GM23338 (cell line): ENCODE measurements at regions not wholly inside any gene's neighbourhood (a gene's known extent, or its start where the extent isn't known, plus 50 kb on each side); places are given as distances from the start of the nearest gene placed in this dataset.

Experiments used
- ATAC-seq: fragments of 200-7000 bp; cut with Tn5 transposase; 3 replicates; pipeline ENCODE4 v1.9.1; 2020
- DNase-seq: peaks from one replicate; pipeline ENCODE4 v3.0.0-alpha.2; 2015; ENCODE audit warnings: low spot score
- H2AFZ ChIP-seq: fragments of 200-600 bp; sonication (generic); 2 replicates; pipeline ENCODE4 v1.8.0; 2016; ENCODE audit warnings: antibody characterized with exemption, mild to moderate bottlenecking, moderate library complexity
- H3F3A ChIP-seq: fragments of 200-600 bp; sonication (generic); replicated peaks from 2 replicates; pipeline ENCODE4 v1.8.0; 2017; ENCODE audit warnings: antibody characterized with exemption, mixed run types, low read depth
- H3K27ac ChIP-seq: fragments of 200-600 bp; sonication (generic); 2 replicates; pipeline ENCODE4 v1.6.1; 2016; ENCODE audit warnings: low read depth
- H3K27me3 ChIP-seq: fragments of 200-600 bp; sonication (generic); 2 replicates; pipeline ENCODE4 v1.8.0; 2016; ENCODE audit warnings: mild to moderate bottlenecking, mixed run types, moderate library complexity; ENCODE audit not compliant: insufficient read depth
- H3K36me3 ChIP-seq: fragments of 200-600 bp; sonication (generic); 2 replicates; pipeline ENCODE4 v1.8.0; 2016; ENCODE audit warnings: mild to moderate bottlenecking; ENCODE audit not compliant: insufficient read depth
- H3K4me1 ChIP-seq: fragments of 200-600 bp; sonication (generic); 2 replicates; pipeline ENCODE4 v1.8.0; 2016; ENCODE audit warnings: mild to moderate bottlenecking, moderate library complexity; ENCODE audit not compliant: insufficient read depth
- H3K4me2 ChIP-seq: fragments of 200-600 bp; sonication (generic); 2 replicates; pipeline ENCODE4 v1.7.1; 2017; ENCODE audit warnings: mixed run types
- H3K4me3 ChIP-seq: fragments of 200-600 bp; sonication (generic); 2 replicates; pipeline ENCODE4 v1.6.1; 2016; ENCODE audit warnings: mixed run types
- H3K79me2 ChIP-seq: fragments of 200-600 bp; sonication (generic); replicated peaks from 2 replicates; pipeline ENCODE4 v1.8.0; 2017; ENCODE audit warnings: mild to moderate bottlenecking; ENCODE audit not compliant: insufficient read depth
- H3K9me2 ChIP-seq: fragments of 200-600 bp; sonication (generic); 2 replicates; pipeline ENCODE4 v1.8.0; 2017; ENCODE audit not compliant: insufficient read depth
- H4K20me1 ChIP-seq: fragments of 200-600 bp; sonication (generic); replicated peaks from 2 replicates; pipeline ENCODE4 v1.8.0; 2017; ENCODE audit warnings: mild to moderate bottlenecking; ENCODE audit not compliant: insufficient read depth
- H3K27ac Mint-ChIP-seq: 2 replicates; pipeline ENCODE4 v1.8.0; 2020; ENCODE audit warnings: inconsistent platforms, mild to moderate bottlenecking, moderate library complexity, mixed read lengths
- H3K27me3 Mint-ChIP-seq: 3 replicates; pipeline ENCODE4 v1.8.0; 2022; ENCODE audit warnings: low read depth, mild to moderate bottlenecking, moderate library complexity, mixed read lengths, inconsistent platforms; ENCODE audit not compliant: insufficient read depth, poor library complexity
- H3K36me3 Mint-ChIP-seq: 3 replicates; pipeline ENCODE4 v1.8.0; 2021; ENCODE audit warnings: low read depth, mild to moderate bottlenecking, inconsistent platforms, moderate library complexity, mixed read lengths
- H3K4me1 Mint-ChIP-seq: 3 replicates; pipeline ENCODE4 v1.8.0; 2020; ENCODE audit warnings: mild to moderate bottlenecking, inconsistent platforms, mixed read lengths
- H3K4me3 Mint-ChIP-seq: 3 replicates; pipeline ENCODE4 v1.8.0; 2021; ENCODE audit warnings: moderate library complexity, mild to moderate bottlenecking, inconsistent platforms, mixed read lengths
- H3K9me3 Mint-ChIP-seq: 3 replicates; pipeline ENCODE4 v1.8.0; 2020; ENCODE audit warnings: moderate library complexity, mild to moderate bottlenecking, inconsistent platforms, mixed read lengths
- CREB1 ChIP-seq: fragments of 250-450 bp; sonication (Bioruptor Pico); IDR thresholded peaks from 2 replicates; pipeline ENCODE4 v1.5.0; 2020; ENCODE audit warnings: low read depth, mild to moderate bottlenecking, moderate library complexity
- EZH2 ChIP-seq: fragments of 200-600 bp; sonication (generic); IDR thresholded peaks from one replicate; pipeline ENCODE4 v1.8.0; 2017; ENCODE audit warnings: antibody characterized with exemption, mild to moderate bottlenecking, low read depth; ENCODE audit not compliant: unreplicated experiment
- EZH2phosphoT487 ChIP-seq: fragments of 200-600 bp; sonication (generic); IDR thresholded peaks from one replicate; pipeline ENCODE4 v1.8.1; 2018; ENCODE audit warnings: antibody characterized with exemption; ENCODE audit not compliant: unreplicated experiment
- JUNB ChIP-seq: IDR thresholded peaks from one replicate; pipeline ENCODE4 v1.6.1; 2016; ENCODE audit warnings: antibody characterized with exemption; ENCODE audit not compliant: unreplicated experiment
- POLR2AphosphoS5 ChIP-seq: IDR thresholded peaks from 2 replicates; pipeline ENCODE4 v1.6.1; 2016; ENCODE audit warnings: antibody characterized with exemption, low read depth
- STAT1 ChIP-seq: IDR thresholded peaks from one replicate; pipeline ENCODE4 v1.6.1; 2016; ENCODE audit warnings: antibody characterized with exemption; ENCODE audit not compliant: unreplicated experiment
- ZNF114 ChIP-seq: fragments of 250-450 bp; sonication (Bioruptor Pico); IDR thresholded peaks from 2 replicates; pipeline ENCODE4 v1.5.0; 2020; ENCODE audit warnings: mild to moderate bottlenecking, moderate library complexity
- ZNF331 ChIP-seq: fragments of 250-450 bp; sonication (Bioruptor Pico); IDR thresholded peaks from 2 replicates; pipeline ENCODE4 v1.5.0; 2020; ENCODE audit warnings: low read depth, mild to moderate bottlenecking, moderate library complexity
- TF ChIP-seq, protein P1 (sequence below): IDR thresholded peaks from one replicate; pipeline ENCODE4 v1.6.1; 2018; ENCODE audit warnings: antibody characterized with exemption; ENCODE audit not compliant: unreplicated experiment
- TF ChIP-seq, protein P2 (sequence below): IDR thresholded peaks from 2 replicates; pipeline ENCODE4 v1.6.1; 2016; ENCODE audit warnings: antibody characterized with exemption
- TF ChIP-seq, protein P3 (sequence below): fragments of 250-450 bp; sonication (Bioruptor Pico); IDR thresholded peaks from 2 replicates; pipeline ENCODE4 v1.5.0; 2020; ENCODE audit warnings: mild to moderate bottlenecking, moderate library complexity
- TF ChIP-seq, protein P4 (sequence below), 2 experiments: fragments of 200-600 bp in 1 of 2; sonication (generic) in 1 of 2; conservative IDR thresholded peaks; 2 replicates each; pipeline versions ENCODE4 v1.5.1 to v1.6.1; 2016 to 2017; ENCODE audit warnings: antibody characterized with exemption in 2 of 2, low read depth in 2 of 2, mild to moderate bottlenecking in 2 of 2, moderate library complexity in 1 of 2

DNA sequence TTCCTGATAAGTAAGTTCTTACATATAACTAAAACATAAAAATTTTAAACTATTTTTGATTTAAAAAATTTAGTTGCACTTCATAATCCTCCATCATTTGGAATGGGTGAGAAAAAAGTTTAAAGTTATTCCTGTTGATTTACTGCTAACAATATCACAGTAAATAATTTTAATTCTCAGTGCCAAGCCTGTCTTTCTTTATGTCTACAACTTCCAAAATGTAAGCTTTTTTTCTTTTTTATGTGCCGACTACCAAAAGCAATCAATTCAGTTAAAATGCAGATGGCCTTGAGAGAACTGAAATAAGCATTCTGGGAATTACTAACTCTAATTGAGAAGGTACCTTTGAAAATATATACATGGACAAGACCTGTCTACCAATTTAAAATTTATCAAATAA lies 1224.3 kb upstream of the B3GALT2 start:
- Mint-ChIP-seq H3K27ac (no peak overlapping the region), H3K4me3 (no peak overlapping the region), H3K4me1 (no peaks in the 10 kb centered on the region), H3K27me3 (no peaks in the 10 kb centered on the region), H3K9me3 (peaks cover 2% of the 10 kb centered on the region; the same call in 1 of the 3 replicates), H3K36me3 (peaks cover 5% of the 10 kb centered on the region; the same call in 1 of the 3 replicates)
- no peaks in the 10 kb centered on the region for H3K79me2 ChIP-seq
- H3K27me3 ChIP-seq: no peaks in the 10 kb centered on the region
- no peak overlapping the region for H3K4me2 ChIP-seq
- no peak overlapping the region for H3K27ac ChIP-seq
- ATAC-seq (no peak), DNase-seq (no peak)
- no peak overlapping the region for H3K4me3 ChIP-seq
- no peaks in the 10 kb centered on the region for H3F3A ChIP-seq
- no peaks in the 10 kb centered on the region for H3K4me1 ChIP-seq
- peaks cover 14% of the 10 kb centered on the region; the same call in 1 of the 2 replicates for H3K9me2 ChIP-seq
- H3K36me3 ChIP-seq: no peaks in the 10 kb centered on the region
- H4K20me1 ChIP-seq: no peaks in the 10 kb centered on the region
- no peak for TF ChIP-seq ZNF331 (CRISPR knock-in tag)
- TF ChIP-seq, protein P1, sequence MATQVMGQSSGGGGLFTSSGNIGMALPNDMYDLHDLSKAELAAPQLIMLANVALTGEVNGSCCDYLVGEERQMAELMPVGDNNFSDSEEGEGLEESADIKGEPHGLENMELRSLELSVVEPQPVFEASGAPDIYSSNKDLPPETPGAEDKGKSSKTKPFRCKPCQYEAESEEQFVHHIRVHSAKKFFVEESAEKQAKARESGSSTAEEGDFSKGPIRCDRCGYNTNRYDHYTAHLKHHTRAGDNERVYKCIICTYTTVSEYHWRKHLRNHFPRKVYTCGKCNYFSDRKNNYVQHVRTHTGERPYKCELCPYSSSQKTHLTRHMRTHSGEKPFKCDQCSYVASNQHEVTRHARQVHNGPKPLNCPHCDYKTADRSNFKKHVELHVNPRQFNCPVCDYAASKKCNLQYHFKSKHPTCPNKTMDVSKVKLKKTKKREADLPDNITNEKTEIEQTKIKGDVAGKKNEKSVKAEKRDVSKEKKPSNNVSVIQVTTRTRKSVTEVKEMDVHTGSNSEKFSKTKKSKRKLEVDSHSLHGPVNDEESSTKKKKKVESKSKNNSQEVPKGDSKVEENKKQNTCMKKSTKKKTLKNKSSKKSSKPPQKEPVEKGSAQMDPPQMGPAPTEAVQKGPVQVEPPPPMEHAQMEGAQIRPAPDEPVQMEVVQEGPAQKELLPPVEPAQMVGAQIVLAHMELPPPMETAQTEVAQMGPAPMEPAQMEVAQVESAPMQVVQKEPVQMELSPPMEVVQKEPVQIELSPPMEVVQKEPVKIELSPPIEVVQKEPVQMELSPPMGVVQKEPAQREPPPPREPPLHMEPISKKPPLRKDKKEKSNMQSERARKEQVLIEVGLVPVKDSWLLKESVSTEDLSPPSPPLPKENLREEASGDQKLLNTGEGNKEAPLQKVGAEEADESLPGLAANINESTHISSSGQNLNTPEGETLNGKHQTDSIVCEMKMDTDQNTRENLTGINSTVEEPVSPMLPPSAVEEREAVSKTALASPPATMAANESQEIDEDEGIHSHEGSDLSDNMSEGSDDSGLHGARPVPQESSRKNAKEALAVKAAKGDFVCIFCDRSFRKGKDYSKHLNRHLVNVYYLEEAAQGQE: no peak
- no peak for TF ChIP-seq JUNB
- no peak for TF ChIP-seq EZH2phosphoT487
- TF ChIP-seq, protein P2, sequence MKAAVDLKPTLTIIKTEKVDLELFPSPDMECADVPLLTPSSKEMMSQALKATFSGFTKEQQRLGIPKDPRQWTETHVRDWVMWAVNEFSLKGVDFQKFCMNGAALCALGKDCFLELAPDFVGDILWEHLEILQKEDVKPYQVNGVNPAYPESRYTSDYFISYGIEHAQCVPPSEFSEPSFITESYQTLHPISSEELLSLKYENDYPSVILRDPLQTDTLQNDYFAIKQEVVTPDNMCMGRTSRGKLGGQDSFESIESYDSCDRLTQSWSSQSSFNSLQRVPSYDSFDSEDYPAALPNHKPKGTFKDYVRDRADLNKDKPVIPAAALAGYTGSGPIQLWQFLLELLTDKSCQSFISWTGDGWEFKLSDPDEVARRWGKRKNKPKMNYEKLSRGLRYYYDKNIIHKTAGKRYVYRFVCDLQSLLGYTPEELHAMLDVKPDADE: no peak
- TF ChIP-seq STAT1: no peak
- no peak for TF ChIP-seq CREB1 (CRISPR knock-in tag)
- TF ChIP-seq ZNF114 (CRISPR knock-in tag): no peak
- TF ChIP-seq, protein P3, sequence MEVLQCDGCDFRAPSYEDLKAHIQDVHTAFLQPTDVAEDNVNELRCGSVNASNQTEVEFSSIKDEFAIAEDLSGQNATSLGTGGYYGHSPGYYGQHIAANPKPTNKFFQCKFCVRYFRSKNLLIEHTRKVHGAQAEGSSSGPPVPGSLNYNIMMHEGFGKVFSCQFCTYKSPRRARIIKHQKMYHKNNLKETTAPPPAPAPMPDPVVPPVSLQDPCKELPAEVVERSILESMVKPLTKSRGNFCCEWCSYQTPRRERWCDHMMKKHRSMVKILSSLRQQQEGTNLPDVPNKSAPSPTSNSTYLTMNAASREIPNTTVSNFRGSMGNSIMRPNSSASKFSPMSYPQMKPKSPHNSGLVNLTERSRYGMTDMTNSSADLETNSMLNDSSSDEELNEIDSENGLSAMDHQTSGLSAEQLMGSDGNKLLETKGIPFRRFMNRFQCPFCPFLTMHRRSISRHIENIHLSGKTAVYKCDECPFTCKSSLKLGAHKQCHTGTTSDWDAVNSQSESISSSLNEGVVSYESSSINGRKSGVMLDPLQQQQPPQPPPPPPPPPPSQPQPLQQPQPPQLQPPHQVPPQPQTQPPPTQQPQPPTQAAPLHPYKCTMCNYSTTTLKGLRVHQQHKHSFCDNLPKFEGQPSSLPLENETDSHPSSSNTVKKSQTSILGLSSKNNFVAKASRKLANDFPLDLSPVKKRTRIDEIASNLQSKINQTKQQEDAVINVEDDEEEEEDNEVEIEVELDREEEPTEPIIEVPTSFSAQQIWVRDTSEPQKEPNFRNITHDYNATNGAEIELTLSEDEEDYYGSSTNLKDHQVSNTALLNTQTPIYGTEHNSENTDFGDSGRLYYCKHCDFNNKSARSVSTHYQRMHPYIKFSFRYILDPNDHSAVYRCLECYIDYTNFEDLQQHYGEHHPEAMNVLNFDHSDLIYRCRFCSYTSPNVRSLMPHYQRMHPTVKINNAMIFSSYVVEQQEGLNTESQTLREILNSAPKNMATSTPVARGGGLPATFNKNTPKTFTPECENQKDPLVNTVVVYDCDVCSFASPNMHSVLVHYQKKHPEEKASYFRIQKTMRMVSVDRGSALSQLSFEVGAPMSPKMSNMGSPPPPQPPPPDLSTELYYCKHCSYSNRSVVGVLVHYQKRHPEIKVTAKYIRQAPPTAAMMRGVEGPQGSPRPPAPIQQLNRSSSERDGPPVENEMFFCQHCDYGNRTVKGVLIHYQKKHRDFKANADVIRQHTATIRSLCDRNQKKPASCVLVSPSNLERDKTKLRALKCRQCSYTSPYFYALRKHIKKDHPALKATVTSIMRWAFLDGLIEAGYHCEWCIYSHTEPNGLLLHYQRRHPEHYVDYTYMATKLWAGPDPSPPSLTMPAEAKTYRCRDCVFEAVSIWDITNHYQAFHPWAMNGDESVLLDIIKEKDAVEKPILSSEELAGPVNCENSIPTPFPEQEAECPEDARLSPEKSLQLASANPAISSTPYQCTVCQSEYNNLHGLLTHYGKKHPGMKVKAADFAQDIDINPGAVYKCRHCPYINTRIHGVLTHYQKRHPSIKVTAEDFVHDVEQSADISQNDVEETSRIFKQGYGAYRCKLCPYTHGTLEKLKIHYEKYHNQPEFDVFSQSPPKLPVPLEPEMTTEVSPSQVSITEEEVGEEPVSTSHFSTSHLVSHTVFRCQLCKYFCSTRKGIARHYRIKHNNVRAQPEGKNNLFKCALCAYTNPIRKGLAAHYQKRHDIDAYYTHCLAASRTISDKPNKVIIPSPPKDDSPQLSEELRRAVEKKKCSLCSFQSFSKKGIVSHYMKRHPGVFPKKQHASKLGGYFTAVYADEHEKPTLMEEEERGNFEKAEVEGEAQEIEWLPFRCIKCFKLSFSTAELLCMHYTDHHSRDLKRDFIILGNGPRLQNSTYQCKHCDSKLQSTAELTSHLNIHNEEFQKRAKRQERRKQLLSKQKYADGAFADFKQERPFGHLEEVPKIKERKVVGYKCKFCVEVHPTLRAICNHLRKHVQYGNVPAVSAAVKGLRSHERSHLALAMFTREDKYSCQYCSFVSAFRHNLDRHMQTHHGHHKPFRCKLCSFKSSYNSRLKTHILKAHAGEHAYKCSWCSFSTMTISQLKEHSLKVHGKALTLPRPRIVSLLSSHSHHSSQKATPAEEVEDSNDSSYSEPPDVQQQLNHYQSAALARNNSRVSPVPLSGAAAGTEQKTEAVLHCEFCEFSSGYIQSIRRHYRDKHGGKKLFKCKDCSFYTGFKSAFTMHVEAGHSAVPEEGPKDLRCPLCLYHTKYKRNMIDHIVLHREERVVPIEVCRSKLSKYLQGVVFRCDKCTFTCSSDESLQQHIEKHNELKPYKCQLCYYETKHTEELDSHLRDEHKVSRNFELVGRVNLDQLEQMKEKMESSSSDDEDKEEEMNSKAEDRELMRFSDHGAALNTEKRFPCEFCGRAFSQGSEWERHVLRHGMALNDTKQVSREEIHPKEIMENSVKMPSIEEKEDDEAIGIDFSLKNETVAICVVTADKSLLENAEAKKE (CRISPR knock-in tag): no peak
- TF ChIP-seq, protein P4, sequence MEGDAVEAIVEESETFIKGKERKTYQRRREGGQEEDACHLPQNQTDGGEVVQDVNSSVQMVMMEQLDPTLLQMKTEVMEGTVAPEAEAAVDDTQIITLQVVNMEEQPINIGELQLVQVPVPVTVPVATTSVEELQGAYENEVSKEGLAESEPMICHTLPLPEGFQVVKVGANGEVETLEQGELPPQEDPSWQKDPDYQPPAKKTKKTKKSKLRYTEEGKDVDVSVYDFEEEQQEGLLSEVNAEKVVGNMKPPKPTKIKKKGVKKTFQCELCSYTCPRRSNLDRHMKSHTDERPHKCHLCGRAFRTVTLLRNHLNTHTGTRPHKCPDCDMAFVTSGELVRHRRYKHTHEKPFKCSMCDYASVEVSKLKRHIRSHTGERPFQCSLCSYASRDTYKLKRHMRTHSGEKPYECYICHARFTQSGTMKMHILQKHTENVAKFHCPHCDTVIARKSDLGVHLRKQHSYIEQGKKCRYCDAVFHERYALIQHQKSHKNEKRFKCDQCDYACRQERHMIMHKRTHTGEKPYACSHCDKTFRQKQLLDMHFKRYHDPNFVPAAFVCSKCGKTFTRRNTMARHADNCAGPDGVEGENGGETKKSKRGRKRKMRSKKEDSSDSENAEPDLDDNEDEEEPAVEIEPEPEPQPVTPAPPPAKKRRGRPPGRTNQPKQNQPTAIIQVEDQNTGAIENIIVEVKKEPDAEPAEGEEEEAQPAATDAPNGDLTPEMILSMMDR (conservative IDR thresholded peaks at IDR 0.05; ENCODE audit: low read depth in 2 of 2): no peak
- TF ChIP-seq EZH2: no peak
- TF ChIP-seq POLR2AphosphoS5: no peak
- H2AFZ ChIP-seq: no peak overlapping the region
